ENCODE measurements at regions not wholly inside any gene's neighbourhood (a gene's known extent, or its start where the extent isn't known, plus 50 kb on each side); places are given as distances from the start of the nearest gene placed in this dataset.

GRCh38 chr3:140809316-140809715 is 131.5 kb downstream of the TRIM42 start:
- TF ChIP-seq ZFP3 (CRISPR knock-in tag; IDR thresholded peaks at IDR 0.05) = no peak
- TF ChIP-seq ZFP30 (CRISPR knock-in tag; IDR thresholded peaks at IDR 0.05) = no peak
- no peak for TF ChIP-seq ZNF8 (CRISPR knock-in tag; IDR thresholded peaks at IDR 0.05)

All from SK-N-SH treated with all-trans-retinoic acid at 6 μM for 48 hours (cell line).